Epithelial cell of esophagus (primary cell): ENCODE measurements at regions not wholly inside any gene's neighbourhood (a gene's known extent, or its start where the extent isn't known, plus 50 kb on each side); places are given as distances from the start of the nearest gene placed in this dataset.

Source experiments
- DNase-seq: peaks from one replicate; pipeline ENCODE4 v3.0.0; 2010; ENCODE audit warnings: low read depth
- H3K4me3 ChIP-seq: 2 replicates; pipeline ENCODE4 v1.5.1; 2011; ENCODE audit warnings: mild to moderate bottlenecking, low read length, control low read depth
- CTCF ChIP-seq: IDR thresholded peaks from 2 replicates; pipeline ENCODE4 v1.5.1; 2011; ENCODE audit warnings: low read depth, mild to moderate bottlenecking, low read length, control low read depth, inconsistent platforms; ENCODE audit not compliant: insufficient read depth; ENCODE audit errors: missing control alignments

- TF ChIP-seq CTCF = no peak
- H3K4me3 ChIP-seq = no peak overlapping the region
- peak; percentile 8 for DNase-seq
Observed at GRCh38 chr9:28206280-28206679, 633.0 kb upstream of the C9orf72 start.

- no peak for TF ChIP-seq CTCF
- no peak overlapping the region for H3K4me3 ChIP-seq
- no peak for DNase-seq
Observed at GRCh38 chr9:28207657-28208056, 634.4 kb upstream of the C9orf72 start.

DNA sequence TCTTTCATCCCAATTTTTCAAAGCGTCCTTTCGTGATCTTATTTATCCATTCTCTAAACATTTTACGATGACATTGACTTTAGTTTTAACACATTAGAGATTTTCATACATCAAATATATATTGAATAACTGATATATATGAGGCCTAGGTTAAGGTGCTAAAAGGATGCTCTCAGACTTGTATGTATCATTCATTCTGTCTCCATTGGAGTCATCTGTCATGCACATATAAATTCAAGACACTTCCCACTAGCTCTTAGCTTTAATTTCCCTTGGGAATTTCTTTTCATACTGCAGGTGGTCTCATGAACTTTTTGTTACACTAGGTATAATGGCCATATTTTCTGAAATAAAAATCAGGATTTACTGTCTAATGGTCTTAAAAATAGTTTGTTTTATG, 635.8 kb upstream of the C9orf72 start:
- TF ChIP-seq CTCF = no peak
- H3K4me3 ChIP-seq = no peak overlapping the region
- no peak for DNase-seq

GRCh38 chr9:28212979-28213378, 639.7 kb upstream of the C9orf72 start:
- no peak for TF ChIP-seq CTCF
- no peak overlapping the region for H3K4me3 ChIP-seq
- DNase-seq = peak; percentile 85

DNA sequence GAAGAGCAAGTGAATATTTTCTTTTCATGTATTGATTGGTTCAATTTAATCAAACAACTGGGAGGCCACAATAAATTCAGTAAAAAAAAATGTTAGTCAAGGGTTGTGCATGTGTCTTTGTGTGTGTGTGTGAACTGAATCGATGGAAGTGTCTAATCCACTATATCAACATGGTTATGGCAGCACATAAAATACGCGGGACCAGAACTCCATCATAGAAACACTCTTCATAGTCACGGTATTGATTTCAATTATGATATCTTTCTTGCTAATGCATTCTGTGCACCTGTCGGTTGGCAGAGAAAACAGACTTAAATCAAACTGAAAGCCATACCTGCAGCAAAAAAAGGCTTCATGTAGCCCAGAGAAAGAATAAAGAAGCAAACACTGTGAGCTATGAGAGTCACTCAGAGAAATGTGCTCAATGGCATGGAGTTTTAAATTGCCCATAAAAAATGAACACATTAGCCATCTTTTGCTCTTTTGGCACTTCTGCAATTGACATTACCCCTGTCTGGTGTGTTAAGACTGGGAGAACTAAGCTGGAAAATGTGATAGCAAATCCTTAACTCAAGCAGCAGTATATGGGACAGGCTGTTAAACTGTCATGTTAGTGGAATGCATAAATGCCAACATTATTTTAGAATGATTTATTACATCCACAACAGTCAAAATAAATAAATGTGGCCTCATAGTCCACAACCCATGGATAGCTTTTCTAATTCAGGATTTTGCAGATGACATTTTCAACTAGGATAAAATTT, 642.4 kb upstream of the C9orf72 start:
- no peak overlapping the region for H3K4me3 ChIP-seq
- DNase-seq = no peak
- no peak for TF ChIP-seq CTCF

GRCh38 chr9:28232686-28233085, 659.4 kb upstream of the C9orf72 start:
- no peak for DNase-seq
- H3K4me3 ChIP-seq = no peak overlapping the region

More at GRCh38 chr9:28232686-28233085, 659.4 kb upstream of the C9orf72 start:
- TF ChIP-seq CTCF = no peak
